Effector memory CD8-positive, alpha-beta T cell (primary cell): ENCODE measurements at regions not wholly inside any gene's neighbourhood (a gene's known extent, or its start where the extent isn't known, plus 50 kb on each side); places are given as distances from the start of the nearest gene placed in this dataset.

Source experiments
- ATAC-seq: fragments of 150-1000 bp; cut with Tn5 transposase; replicated peaks from 2 replicates; pipeline ENCODE4 v1.10.0; 2021; ENCODE audit warnings: mild to moderate bottlenecking, moderate library complexity
- DNase-seq, 3 experiments: peaks; one replicate each; pipeline ENCODE4 v3.0.0; 2021
- H3K27ac Mint-ChIP-seq, 2 donors: one replicate each; pipeline ENCODE4 v1.8.0; 2022; ENCODE audit warnings: mild to moderate bottlenecking in 2 of 2, mixed read lengths in 2 of 2, moderate library complexity in 2 of 2
- H3K27me3 Mint-ChIP-seq, 2 donors: one replicate each; pipeline ENCODE4 v1.8.0; 2022; ENCODE audit warnings: mixed read lengths in 2 of 2
- H3K36me3 Mint-ChIP-seq: one replicate; pipeline ENCODE4 v1.8.0; 2022; ENCODE audit warnings: mild to moderate bottlenecking, moderate library complexity, mixed read lengths; ENCODE audit not compliant: insufficient read depth
- H3K4me1 Mint-ChIP-seq, 2 donors: one replicate each; pipeline ENCODE4 v1.8.0; 2022; ENCODE audit warnings: low read depth in 2 of 2, mixed read lengths in 2 of 2
- H3K4me3 Mint-ChIP-seq, 2 donors: one replicate each; pipeline ENCODE4 v1.8.0; 2022; ENCODE audit warnings: mild to moderate bottlenecking in 2 of 2, mixed read lengths in 2 of 2, moderate library complexity in 2 of 2
- H3K9me3 Mint-ChIP-seq, 2 donors: one replicate each; pipeline ENCODE4 v1.8.0; 2022; ENCODE audit warnings: mixed read lengths in 2 of 2

- no peaks in the 10 kb centered on the region for H3K9me3 Mint-ChIP-seq
- H3K4me3 Mint-ChIP-seq = no peak overlapping the region
- H3K27ac Mint-ChIP-seq = no peak overlapping the region
- H3K27me3 Mint-ChIP-seq = peaks cover 21 to 31% of the 10 kb centered on the region in 2 donors
- no peaks in the 10 kb centered on the region for H3K36me3 Mint-ChIP-seq
- DNase-seq (no peak), ATAC-seq (no peak)
- no peaks in the 10 kb centered on the region for H3K4me1 Mint-ChIP-seq
Observed at GRCh38 chr19:28964500-28964899, 248.5 kb downstream of the UQCRFS1 start.

DNA sequence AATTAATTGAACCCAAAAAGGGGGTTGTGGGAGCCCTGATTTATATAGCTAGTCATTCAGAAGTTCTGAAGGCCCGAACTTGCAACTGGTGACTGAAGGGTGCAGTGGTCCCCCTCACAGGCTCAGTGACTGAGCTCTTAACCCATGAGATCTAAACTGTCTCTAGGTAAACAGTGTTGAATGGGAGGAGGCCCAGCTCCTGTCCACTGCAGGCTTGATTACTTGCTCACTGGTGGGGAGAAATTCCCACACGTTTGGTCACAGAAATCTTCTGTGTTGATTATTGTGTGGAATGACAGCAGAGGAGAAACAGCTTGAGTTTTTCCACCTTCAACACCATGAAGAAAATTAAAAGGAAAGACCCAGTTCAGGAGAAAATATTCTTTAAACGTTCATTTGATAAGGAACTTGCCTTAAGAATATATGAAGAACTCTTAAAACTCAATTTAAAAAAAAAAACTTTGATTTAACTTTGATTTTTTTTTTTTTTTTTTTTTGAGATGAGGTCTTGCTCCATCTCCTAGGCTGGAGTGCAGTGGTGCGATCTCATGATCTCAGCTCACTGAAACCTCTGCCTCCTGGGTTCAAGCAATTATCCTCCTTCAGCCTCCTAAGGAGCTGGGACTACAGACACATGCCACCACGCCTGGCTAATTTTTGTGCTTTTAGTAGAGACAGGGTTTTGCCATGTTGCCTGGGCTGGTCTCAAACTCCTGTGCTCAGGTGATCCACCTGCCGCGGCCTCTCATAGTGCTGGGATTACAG lies 249.3 kb downstream of the UQCRFS1 start:
- Mint-ChIP-seq H3K27me3 (peaks cover 21 to 24% of the 10 kb centered on the region in 2 donors), H3K4me3 (no peak overlapping the region), H3K27ac (no peak overlapping the region), H3K9me3 (no peaks in the 10 kb centered on the region), H3K4me1 (no peaks in the 10 kb centered on the region), H3K36me3 (no peaks in the 10 kb centered on the region)
- no peak for ATAC-seq
- DNase-seq = no peak

GRCh38 chr19:28961772-28962500 lies 251.0 kb downstream of the UQCRFS1 start:
- H3K36me3 Mint-ChIP-seq = no peaks in the 10 kb centered on the region
- H3K4me3 Mint-ChIP-seq = no peak overlapping the region
- peaks cover 19 to 20% of the 10 kb centered on the region in 2 donors for H3K27me3 Mint-ChIP-seq
- DNase-seq (no peak), ATAC-seq (no peak)
- no peaks in the 10 kb centered on the region for H3K4me1 Mint-ChIP-seq
- H3K9me3 Mint-ChIP-seq = no peaks in the 10 kb centered on the region
- no peak overlapping the region for H3K27ac Mint-ChIP-seq

- no peak for DNase-seq
- ATAC-seq = no peak
- no peaks in the 10 kb centered on the region for H3K9me3 Mint-ChIP-seq
- H3K27ac Mint-ChIP-seq = no peak overlapping the region
- H3K4me1 Mint-ChIP-seq = no peaks in the 10 kb centered on the region
- H3K27me3 Mint-ChIP-seq = peaks cover 14 to 19% of the 10 kb centered on the region in 2 donors
- no peaks in the 10 kb centered on the region for H3K36me3 Mint-ChIP-seq
- no peak overlapping the region for H3K4me3 Mint-ChIP-seq
Observed at GRCh38 chr19:28960986-28961705, 251.8 kb downstream of the UQCRFS1 start.

DNA sequence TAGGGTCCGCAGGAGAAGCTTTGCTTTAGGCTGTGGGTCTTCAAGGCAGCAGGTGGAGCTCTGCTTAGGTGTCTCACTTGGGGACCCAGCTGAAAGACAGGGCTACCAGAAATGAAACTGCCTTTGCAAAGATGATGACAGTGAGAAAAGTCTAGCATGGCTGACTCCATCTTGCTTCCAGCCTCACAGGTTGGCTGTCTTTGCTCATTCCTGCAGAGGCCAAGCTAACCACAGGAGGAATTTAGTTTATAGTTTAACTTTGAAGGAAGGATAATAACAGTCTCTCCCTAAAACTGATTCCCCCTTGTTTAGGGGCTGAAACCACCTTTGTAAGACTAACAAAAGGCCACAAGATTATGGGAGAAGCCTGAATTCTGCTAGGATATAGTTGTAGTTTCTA lies 252.4 kb downstream of the UQCRFS1 start:
- Mint-ChIP-seq H3K27ac (no peak overlapping the region), H3K36me3 (no peaks in the 10 kb centered on the region), H3K4me3 (no peak overlapping the region), H3K4me1 (no peaks in the 10 kb centered on the region), H3K9me3 (no peaks in the 10 kb centered on the region), H3K27me3 (peaks cover 14 to 22% of the 10 kb centered on the region in 2 donors)
- ATAC-seq (no peak), DNase-seq (no peak)

DNA sequence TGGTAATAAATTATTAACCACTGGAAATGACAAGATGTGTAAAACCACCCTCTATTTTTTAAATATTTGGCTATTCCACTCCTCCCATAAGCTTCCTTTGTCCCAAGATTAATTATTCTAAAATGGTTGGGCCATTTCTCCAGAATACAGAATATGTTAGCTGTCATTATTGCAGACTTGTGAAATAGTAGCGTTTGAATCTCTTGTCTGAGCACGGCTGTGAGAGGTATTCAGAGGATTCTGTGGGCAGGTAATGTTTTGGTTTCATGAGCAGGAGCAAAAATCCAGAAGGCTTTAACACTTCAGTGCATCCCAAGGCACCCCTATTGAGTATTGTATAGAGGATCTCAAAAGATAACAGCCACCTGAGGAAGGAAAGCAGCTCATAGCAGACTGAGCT lies 256.0 kb downstream of the UQCRFS1 start:
- Mint-ChIP-seq H3K4me3 (no peak overlapping the region), H3K36me3 (no peaks in the 10 kb centered on the region), H3K27ac (no peak overlapping the region), H3K4me1 (no peaks in the 10 kb centered on the region), H3K9me3 (no peaks in the 10 kb centered on the region), H3K27me3 (peaks cover 8 to 14% of the 10 kb centered on the region in 2 donors)
- DNase-seq (no peak), ATAC-seq (no peak)

GRCh38 chr19:28956421-28956820 lies 256.5 kb downstream of the UQCRFS1 start:
- Mint-ChIP-seq H3K4me3 (no peak overlapping the region), H3K9me3 (no peaks in the 10 kb centered on the region), H3K4me1 (no peaks in the 10 kb centered on the region), H3K27me3 (peaks cover 8 to 14% of the 10 kb centered on the region in 2 donors), H3K27ac (no peak overlapping the region), H3K36me3 (no peaks in the 10 kb centered on the region)
- ATAC-seq (no peak), DNase-seq (no peak)

DNA sequence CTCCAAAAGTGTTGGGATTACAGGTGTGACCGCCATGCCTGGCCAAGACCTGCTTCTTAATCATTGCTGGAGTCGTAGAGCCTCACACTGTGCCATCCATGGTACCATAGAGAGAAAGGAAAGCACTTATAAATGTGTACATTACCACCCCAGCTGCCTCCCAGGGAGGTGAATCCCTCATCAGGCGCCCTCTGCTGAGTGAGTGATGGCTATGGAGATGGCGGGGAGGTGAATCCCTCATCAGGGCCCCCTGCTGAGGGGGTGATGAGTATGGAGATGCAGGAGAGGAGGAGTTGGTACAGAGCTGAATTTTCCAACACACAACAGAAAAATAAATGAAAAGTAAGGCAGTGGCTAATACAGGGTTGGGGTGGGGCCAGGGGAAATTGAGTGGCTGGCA lies 263.4 kb downstream of the UQCRFS1 start:
- Mint-ChIP-seq H3K36me3 (no peaks in the 10 kb centered on the region), H3K4me3 (no peak overlapping the region), H3K9me3 (no peaks in the 10 kb centered on the region), H3K27me3 (peaks cover 6 to 18% of the 10 kb centered on the region in 2 donors), H3K27ac (no peak overlapping the region), H3K4me1 (peaks cover 0 to 1% of the 10 kb centered on the region in 2 donors)
- DNase-seq (no peak), ATAC-seq (no peak)

DNA sequence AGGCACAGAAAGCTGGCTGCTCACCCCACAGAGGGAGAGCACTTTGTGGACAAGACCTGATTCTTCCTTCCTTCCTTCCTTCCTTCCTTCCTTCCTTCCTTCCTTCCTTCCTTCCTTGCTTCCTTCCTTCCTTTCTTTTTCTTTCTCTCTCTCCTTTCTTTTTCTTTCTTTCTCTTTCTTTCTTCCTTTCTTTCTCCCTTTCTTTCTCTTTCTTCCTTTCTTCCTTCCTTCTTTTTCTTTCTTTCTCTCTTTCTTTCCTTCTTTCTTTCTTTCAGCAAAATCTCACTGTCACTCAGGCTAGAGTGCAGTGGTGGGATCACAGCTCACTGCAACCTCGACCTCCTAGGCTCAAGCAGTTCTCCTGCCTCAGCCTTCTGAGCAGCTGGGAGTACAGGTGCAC lies 263.9 kb downstream of the UQCRFS1 start:
- H3K27ac Mint-ChIP-seq = no peak overlapping the region
- peaks cover 6 to 18% of the 10 kb centered on the region in 2 donors for H3K27me3 Mint-ChIP-seq
- H3K9me3 Mint-ChIP-seq = no peaks in the 10 kb centered on the region
- no peaks in the 10 kb centered on the region for H3K36me3 Mint-ChIP-seq
- no peak overlapping the region for H3K4me3 Mint-ChIP-seq
- DNase-seq = no peak
- no peak for ATAC-seq
- H3K4me1 Mint-ChIP-seq = peaks cover 0 to 1% of the 10 kb centered on the region in 2 donors

DNA sequence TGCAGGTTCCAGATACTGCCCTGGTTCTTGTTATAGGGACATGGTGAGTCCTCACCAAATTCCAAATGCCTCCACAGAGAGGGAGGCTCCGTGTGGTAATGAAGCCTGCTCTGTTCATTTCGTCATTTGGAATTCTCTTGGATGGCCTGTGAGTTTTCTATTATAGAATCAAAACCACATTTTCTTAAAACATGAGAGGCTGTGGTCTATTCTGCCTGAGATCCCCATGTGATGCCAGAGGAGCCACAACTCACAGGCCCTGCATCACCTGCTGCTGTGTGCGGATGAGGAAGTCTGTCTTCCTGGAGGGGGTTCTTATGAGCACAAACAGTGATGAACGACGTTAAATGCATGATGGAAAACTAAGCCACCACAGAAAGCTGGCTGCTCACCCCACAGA lies 264.4 kb downstream of the UQCRFS1 start:
- DNase-seq (no peak), ATAC-seq (no peak)
- Mint-ChIP-seq H3K4me1 (peaks cover 0 to 1% of the 10 kb centered on the region in 2 donors), H3K9me3 (no peaks in the 10 kb centered on the region), H3K27ac (no peak overlapping the region), H3K36me3 (no peaks in the 10 kb centered on the region), H3K27me3 (peaks cover 6 to 18% of the 10 kb centered on the region in 2 donors), H3K4me3 (no peak overlapping the region)

DNA sequence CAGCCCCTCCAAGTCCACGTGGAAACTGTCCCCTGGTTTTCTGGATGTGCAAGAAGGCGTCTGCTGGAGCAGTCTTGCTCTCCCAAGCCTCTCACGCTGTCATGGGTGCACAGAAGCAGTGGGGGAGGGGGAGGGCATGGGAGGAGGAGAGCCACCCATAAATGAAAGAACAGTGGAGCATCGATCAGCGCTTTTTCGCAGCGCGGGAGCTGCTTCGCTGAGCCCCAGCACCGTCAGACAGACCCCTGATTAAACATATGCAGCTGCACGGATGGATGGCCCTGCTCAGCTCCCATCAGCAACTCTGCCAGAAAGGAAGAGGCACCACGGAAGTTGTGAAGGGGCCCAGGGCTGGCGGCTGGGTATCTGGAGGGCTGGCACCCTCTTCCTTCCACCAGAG lies 264.9 kb downstream of the UQCRFS1 start:
- H3K27me3 Mint-ChIP-seq = peaks cover 6 to 21% of the 10 kb centered on the region in 2 donors
- ATAC-seq (no peak), DNase-seq (no peak)
- H3K36me3 Mint-ChIP-seq = no peaks in the 10 kb centered on the region
- H3K9me3 Mint-ChIP-seq = no peaks in the 10 kb centered on the region
- H3K27ac Mint-ChIP-seq = no peak overlapping the region
- peaks cover 0 to 1% of the 10 kb centered on the region in 2 donors for H3K4me1 Mint-ChIP-seq
- no peak overlapping the region for H3K4me3 Mint-ChIP-seq

GRCh38 chr19:28943651-28944050 lies 269.3 kb downstream of the UQCRFS1 start:
- Mint-ChIP-seq H3K27ac (no peak overlapping the region), H3K36me3 (no peaks in the 10 kb centered on the region), H3K27me3 (peaks cover 7 to 27% of the 10 kb centered on the region in 2 donors), H3K4me1 (peaks cover 0 to 1% of the 10 kb centered on the region in 2 donors), H3K4me3 (no peak overlapping the region), H3K9me3 (no peaks in the 10 kb centered on the region)
- DNase-seq = no peak
- no peak for ATAC-seq

DNA sequence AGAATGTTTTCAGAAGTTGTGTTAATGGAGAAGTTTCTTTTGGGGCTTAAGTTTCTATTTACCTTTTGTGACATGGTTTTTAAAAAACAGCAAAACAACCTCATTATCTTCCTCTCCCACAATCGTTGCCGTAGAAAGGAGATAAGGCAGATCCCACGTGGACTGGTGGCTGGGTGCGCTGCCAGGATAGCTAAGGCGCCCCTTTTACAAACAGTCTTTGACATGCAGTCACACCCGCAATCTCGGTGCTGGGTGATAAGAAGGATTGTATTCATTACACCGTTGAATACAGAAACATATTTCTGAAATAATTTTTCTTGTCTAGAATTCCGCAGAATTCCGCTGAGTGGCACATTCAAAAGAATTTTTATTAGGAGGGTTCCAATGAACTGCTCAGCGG lies 271.1 kb downstream of the UQCRFS1 start:
- Mint-ChIP-seq H3K36me3 (no peaks in the 10 kb centered on the region), H3K4me1 (peaks cover 0 to 1% of the 10 kb centered on the region in 2 donors), H3K27ac (no peak overlapping the region), H3K27me3 (peaks cover 8 to 27% of the 10 kb centered on the region in 2 donors), H3K9me3 (no peaks in the 10 kb centered on the region), H3K4me3 (no peak overlapping the region)
- ATAC-seq (no peak), DNase-seq (no peak)
